ENCODE measurements at regions not wholly inside any gene's neighbourhood (a gene's known extent, or its start where the extent isn't known, plus 50 kb on each side); places are given as distances from the start of the nearest gene placed in this dataset.

GRCh38 chr7:156017916-156018700 lies 205.8 kb upstream of the SHH start:
- DNase-seq (ENCODE audit: low read depth): no peak
- in situ Hi-C loops (cut with HindIII; ENCODE audit: low sequenced_read_pairs): no loop called here
- no peak overlapping the region for H3K4me3 ChIP-seq (ENCODE audit: low read depth, low read length)
- no peak for TF ChIP-seq CTCF (IDR thresholded peaks at IDR 0.05; ENCODE audit: low read depth, low read length, missing control alignments)

GRCh38 chr7:156017431-156017830 lies 205.2 kb upstream of the SHH start:
- DNase-seq (ENCODE audit: low read depth): no peak
- in situ Hi-C loops (cut with HindIII; ENCODE audit: low sequenced_read_pairs): no loop called here
- no peak for TF ChIP-seq CTCF (IDR thresholded peaks at IDR 0.05; ENCODE audit: low read depth, low read length, missing control alignments)
- no peak overlapping the region for H3K4me3 ChIP-seq (ENCODE audit: low read depth, low read length)

GRCh38 chr7:156015237-156016020 lies 203.2 kb upstream of the SHH start:
- no peak for DNase-seq (ENCODE audit: low read depth)
- in situ Hi-C loops (cut with HindIII; ENCODE audit: low sequenced_read_pairs): no loop called here
- H3K4me3 ChIP-seq (ENCODE audit: low read depth, low read length): no peak overlapping the region
- TF ChIP-seq CTCF (IDR thresholded peaks at IDR 0.05; ENCODE audit: low read depth, low read length, missing control alignments): no peak

- in situ Hi-C loops (cut with HindIII; ENCODE audit: low sequenced_read_pairs): loop anchor here (5.0 kb wide), 1 partner anchor 48 kb away; no protein-coding TSS in a partner anchor
- DNase-seq (ENCODE audit: low read depth): no peak
- TF ChIP-seq CTCF (IDR thresholded peaks at IDR 0.05; ENCODE audit: low read depth, low read length, missing control alignments): no peak
- H3K4me3 ChIP-seq (ENCODE audit: low read depth, low read length): no peak overlapping the region
These were observed 202.5 kb upstream of the SHH start for GRCh38 chr7:156014808-156015207.

- DNase-seq (ENCODE audit: low read depth): no peak
- H3K4me3 ChIP-seq (ENCODE audit: low read depth, low read length): no peak overlapping the region
- in situ Hi-C loops (cut with HindIII; ENCODE audit: low sequenced_read_pairs): loop anchor here (5.0 kb wide), 1 partner anchor 47 kb away; no protein-coding TSS in a partner anchor
- no peak for TF ChIP-seq CTCF (IDR thresholded peaks at IDR 0.05; ENCODE audit: low read depth, low read length, missing control alignments)
These were observed 201.9 kb upstream of the SHH start for GRCh38 chr7:156014201-156014600.

GRCh38 chr7:156012412-156012811 lies 200.1 kb upstream of the SHH start:
- no peak for TF ChIP-seq CTCF (IDR thresholded peaks at IDR 0.05; ENCODE audit: low read depth, low read length, missing control alignments)
- no peak for DNase-seq (ENCODE audit: low read depth)
- H3K4me3 ChIP-seq (ENCODE audit: low read depth, low read length): no peak overlapping the region
- in situ Hi-C loops (cut with HindIII; ENCODE audit: low sequenced_read_pairs): loop anchor here (5.0 kb wide), 1 partner anchor 45 kb away; no protein-coding TSS in a partner anchor

All from astrocyte of the cerebellum (primary cell).